ENCODE measurements at regions not wholly inside any gene's neighbourhood (a gene's known extent, or its start where the extent isn't known, plus 50 kb on each side); places are given as distances from the start of the nearest gene placed in this dataset.

- TF ChIP-seq, protein P1, sequence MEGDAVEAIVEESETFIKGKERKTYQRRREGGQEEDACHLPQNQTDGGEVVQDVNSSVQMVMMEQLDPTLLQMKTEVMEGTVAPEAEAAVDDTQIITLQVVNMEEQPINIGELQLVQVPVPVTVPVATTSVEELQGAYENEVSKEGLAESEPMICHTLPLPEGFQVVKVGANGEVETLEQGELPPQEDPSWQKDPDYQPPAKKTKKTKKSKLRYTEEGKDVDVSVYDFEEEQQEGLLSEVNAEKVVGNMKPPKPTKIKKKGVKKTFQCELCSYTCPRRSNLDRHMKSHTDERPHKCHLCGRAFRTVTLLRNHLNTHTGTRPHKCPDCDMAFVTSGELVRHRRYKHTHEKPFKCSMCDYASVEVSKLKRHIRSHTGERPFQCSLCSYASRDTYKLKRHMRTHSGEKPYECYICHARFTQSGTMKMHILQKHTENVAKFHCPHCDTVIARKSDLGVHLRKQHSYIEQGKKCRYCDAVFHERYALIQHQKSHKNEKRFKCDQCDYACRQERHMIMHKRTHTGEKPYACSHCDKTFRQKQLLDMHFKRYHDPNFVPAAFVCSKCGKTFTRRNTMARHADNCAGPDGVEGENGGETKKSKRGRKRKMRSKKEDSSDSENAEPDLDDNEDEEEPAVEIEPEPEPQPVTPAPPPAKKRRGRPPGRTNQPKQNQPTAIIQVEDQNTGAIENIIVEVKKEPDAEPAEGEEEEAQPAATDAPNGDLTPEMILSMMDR (IDR thresholded peaks at IDR 0.05): no peak
- no peak for TF ChIP-seq POLR2A (IDR thresholded peaks at IDR 0.05)
Observed at GRCh38 chr7:116337800-116338199, 127.5 kb downstream of the TES start.
